A549 (cell line): ENCODE measurements at regions not wholly inside any gene's neighbourhood (a gene's known extent, or its start where the extent isn't known, plus 50 kb on each side); places are given as distances from the start of the nearest gene placed in this dataset.

Source experiments
- ATAC-seq, 2 experiments: fragments of 200-7000 bp in 1 of 2; fragments of >200 bp in 1 of 2; cut with Nextera tagmentation in 1 of 2; cut with Tn5 transposase in 1 of 2; 3 replicates each; pipeline versions ENCODE4 v1.8.0 to v1.9.1; 2018 to 2020; ENCODE audit warnings: mild to moderate bottlenecking in 1 of 2, moderate library complexity in 1 of 2
- CTCF ChIA-PET: fragments of 300-600 bp; sonication (Branson Sonifier 250); formaldehyde crosslinking; extraction: SDS; loops from one replicate; lab custom pipeline; 2021; ENCODE audit warnings: antibody characterized with exemption, inconsistent platforms; lab: Yijun Ruan, JAX
- POLR2A ChIA-PET: fragments of 350-600 bp; formaldehyde crosslinking; extraction: SDS; loops from one replicate; lab custom pipeline; 2021; ENCODE audit warnings: antibody characterized with exemption, inconsistent platforms; lab: Yijun Ruan, JAX
- DNase-seq, 2 experiments: peaks; one replicate each; pipeline versions ENCODE4 v3.0.0 to v3.0.0-alpha.2; 2011 to 2016; ENCODE audit warnings: low read depth in 1 of 2, low spot score in 1 of 2
- FAIRE-seq: peaks from 2 replicates; lab custom pipeline; 2011; peaks lifted over from hg19 to GRCh38; lab: Jason Lieb, UNC
- H3K27ac ChIP-seq, 2 experiments: fragments of >200 bp; sonication (Bioruptor Twin); formaldehyde crosslinking; 3 replicates each; pipeline ENCODE4 v1.5.1; 2016 to 2017
- H3K4me1 ChIP-seq: fragments of >200 bp; sonication (Bioruptor Twin); formaldehyde crosslinking; 3 replicates; pipeline ENCODE4 v1.6.1; 2016
- H3K4me2 ChIP-seq: fragments of >200 bp; sonication (Bioruptor Twin); formaldehyde crosslinking; 3 replicates; pipeline ENCODE4 v1.6.1; 2016
- H3K4me3 ChIP-seq: fragments of >200 bp; sonication (Bioruptor Twin); formaldehyde crosslinking; 3 replicates; pipeline ENCODE4 v1.5.1; 2016
- H3K9me3 ChIP-seq: fragments of >200 bp; sonication (Bioruptor Twin); formaldehyde crosslinking; 3 replicates; pipeline ENCODE4 v1.6.1; 2016
- CBX2 ChIP-seq: fragments of 200-600 bp; sonication (generic); IDR thresholded peaks from 2 replicates; pipeline ENCODE4 v1.6.1; 2016; ENCODE audit warnings: low read depth, mild to moderate bottlenecking, borderline replicate concordance
- CEBPB ChIP-seq, 2 experiments: fragments of >200 bp in 1 of 2; sonication (Bioruptor Twin) in 1 of 2; formaldehyde crosslinking in 1 of 2; IDR thresholded peaks; 2 replicates each; pipeline ENCODE4 v1.6.1; 2012 to 2016
- CHD2 ChIP-seq: fragments of 150-350 bp; IDR thresholded peaks from 2 replicates; pipeline ENCODE4 v1.6.1; 2014; ENCODE audit warnings: low read length; ENCODE audit not compliant: partially characterized antibody
- CHD4 ChIP-seq: fragments of 200-600 bp; sonication (generic); IDR thresholded peaks from 2 replicates; pipeline ENCODE4 v1.6.1; 2016; ENCODE audit warnings: antibody characterized with exemption, mild to moderate bottlenecking, borderline replicate concordance
- ESRRA ChIP-seq: fragments of 150-350 bp; IDR thresholded peaks from 2 replicates; pipeline ENCODE4 v1.6.1; 2014; ENCODE audit warnings: mild to moderate bottlenecking, low read length, borderline replicate concordance
- FOSL2 ChIP-seq, 2 experiments: fragments of 450-650 bp in 1 of 2; fragments of >200 bp in 1 of 2; sonication (Bioruptor Twin) in 1 of 2; formaldehyde crosslinking; IDR thresholded peaks; 2 replicates each; pipeline versions ENCODE4 v1.5.0 to v1.6.1; 2016 to 2020; ENCODE audit warnings: mild to moderate bottlenecking in 1 of 2, moderate library complexity in 1 of 2
- HOXA7 ChIP-seq: fragments of 250-450 bp; sonication (Bioruptor Pico); IDR thresholded peaks from 2 replicates; pipeline ENCODE4 v1.5.0; 2020; ENCODE audit warnings: mild to moderate bottlenecking, moderate library complexity
- JUNB ChIP-seq: fragments of >200 bp; sonication (Bioruptor Twin); formaldehyde crosslinking; IDR thresholded peaks from 2 replicates; pipeline ENCODE4 v1.6.1; 2016
- KDM1A ChIP-seq: fragments of 200-600 bp; sonication (generic); IDR thresholded peaks from 2 replicates; pipeline ENCODE4 v1.6.1; 2016; ENCODE audit warnings: low read depth, mild to moderate bottlenecking
- KDM5A ChIP-seq: fragments of 200-600 bp; sonication (generic); IDR thresholded peaks from 2 replicates; pipeline ENCODE4 v1.6.1; 2016; ENCODE audit warnings: antibody characterized with exemption, mild to moderate bottlenecking
- MAZ ChIP-seq: fragments of 150-350 bp; IDR thresholded peaks from 2 replicates; pipeline ENCODE4 v1.6.1; 2014; ENCODE audit warnings: antibody characterized with exemption, low read depth, low read length, borderline replicate concordance
- MYC ChIP-seq: IDR thresholded peaks from 2 replicates; pipeline ENCODE4 v1.6.1; 2012; ENCODE audit warnings: mild to moderate bottlenecking, inconsistent platforms, low read length, improper control_type of control experiment, borderline replicate concordance
- PHF8 ChIP-seq: fragments of 200-600 bp; sonication (generic); IDR thresholded peaks from 2 replicates; pipeline ENCODE4 v1.6.1; 2016; ENCODE audit warnings: low read depth, mild to moderate bottlenecking, antibody characterized with exemption, moderate library complexity, borderline replicate concordance
- POLR2A ChIP-seq: IDR thresholded peaks from 2 replicates; pipeline ENCODE4 v1.6.1; 2012; ENCODE audit warnings: mild to moderate bottlenecking, low read length
- POLR2AphosphoS2 ChIP-seq: conservative IDR thresholded peaks from 2 replicates; pipeline ENCODE4 v1.6.1; 2012; ENCODE audit warnings: low read length, improper control_type of control experiment, inconsistent platforms
- TFCP2L1 ChIP-seq: fragments of 250-450 bp; sonication (Bioruptor Pico); IDR thresholded peaks from 2 replicates; pipeline ENCODE4 v1.5.0; 2021; ENCODE audit warnings: mild to moderate bottlenecking
- TP53 ChIP-seq: fragments of 250-450 bp; sonication (Bioruptor Pico); IDR thresholded peaks from 2 replicates; pipeline ENCODE4 v1.5.0; 2021; ENCODE audit warnings: mild to moderate bottlenecking, moderate library complexity
- ZFP36 ChIP-seq: fragments of 450-650 bp; IDR thresholded peaks from 2 replicates; pipeline ENCODE4 v1.6.1; 2014; ENCODE audit warnings: borderline replicate concordance; ENCODE audit not compliant: partially characterized antibody
- WGBS: methylation state at CpG from one replicate; pipeline ENCODE4 v1.1.6; 2017; ENCODE audit errors: missing lambda C conversion rate; 5-methylcytosine and 5-hydroxymethylcytosine counted together
- TF ChIP-seq, protein P1 (sequence below): fragments of 150-350 bp; IDR thresholded peaks from 2 replicates; pipeline ENCODE4 v1.6.1; 2014; ENCODE audit warnings: low read depth, mild to moderate bottlenecking, low read length
- TF ChIP-seq, protein P2 (sequence below): fragments of >200 bp; sonication (Bioruptor Twin); formaldehyde crosslinking; IDR thresholded peaks from 3 replicates; pipeline ENCODE4 v1.6.1; 2016
- TF ChIP-seq, protein P3 (sequence below): IDR thresholded peaks from 2 replicates; pipeline ENCODE4 v1.6.1; 2012; ENCODE audit warnings: low read depth, borderline replicate concordance
- TF ChIP-seq, protein P4 (sequence below): fragments of >200 bp; sonication (Bioruptor Twin); formaldehyde crosslinking; IDR thresholded peaks from 2 replicates; pipeline ENCODE4 v1.6.1; 2016

DNA sequence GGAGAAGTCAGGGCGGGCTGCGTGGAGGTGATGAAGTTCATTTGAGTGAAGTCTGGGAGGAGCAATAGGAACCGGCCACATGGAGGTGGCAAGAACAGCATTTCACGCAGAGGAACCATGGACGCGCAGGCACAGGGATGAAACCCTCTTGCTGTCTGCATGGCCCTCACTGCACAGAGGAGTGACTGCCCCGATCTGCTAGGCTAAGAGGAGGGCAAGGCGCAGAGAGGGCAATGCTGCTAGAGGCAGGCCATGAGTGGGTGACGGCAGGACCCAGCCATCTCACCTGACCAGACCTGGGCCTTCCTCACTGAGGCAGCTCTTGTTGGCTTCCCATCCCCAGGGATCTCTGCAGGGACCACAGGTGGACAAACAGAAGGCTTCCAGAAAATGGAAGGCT lies 90.3 kb downstream of the BARX1 start:
- Histone ChIP-seq H3K4me1 (no peaks in the 10 kb centered on the region), H3K9me3 (no peaks in the 10 kb centered on the region), H3K4me2 (no peak overlapping the region), H3K4me3 (no peak overlapping the region), H3K27ac (no peak overlapping the region)
- WGBS = 65% methylated on average over 8 of the region's 9 CpGs
- TF ChIP-seq MYC (no peak), HOXA7 (no peak), TP53 (CRISPR knock-in tag) (no peak), POLR2AphosphoS2 (no peak), FOSL2 (IDR thresholded peaks at IDR 0.05) (no peak), FOSL2 (CRISPR knock-in tag; IDR thresholded peaks at IDR 0.05) (no peak), KDM1A (no peak), CBX2 (no peak), CHD2 (no peak), CEBPB (IDR thresholded peaks at IDR 0.05) (no peak), MAZ (no peak), ZFP36 (no peak), ESRRA (no peak), JUNB (no peak), TFCP2L1 (no peak), KDM5A (no peak), POLR2A (no peak)
- TF ChIP-seq, protein P1, sequence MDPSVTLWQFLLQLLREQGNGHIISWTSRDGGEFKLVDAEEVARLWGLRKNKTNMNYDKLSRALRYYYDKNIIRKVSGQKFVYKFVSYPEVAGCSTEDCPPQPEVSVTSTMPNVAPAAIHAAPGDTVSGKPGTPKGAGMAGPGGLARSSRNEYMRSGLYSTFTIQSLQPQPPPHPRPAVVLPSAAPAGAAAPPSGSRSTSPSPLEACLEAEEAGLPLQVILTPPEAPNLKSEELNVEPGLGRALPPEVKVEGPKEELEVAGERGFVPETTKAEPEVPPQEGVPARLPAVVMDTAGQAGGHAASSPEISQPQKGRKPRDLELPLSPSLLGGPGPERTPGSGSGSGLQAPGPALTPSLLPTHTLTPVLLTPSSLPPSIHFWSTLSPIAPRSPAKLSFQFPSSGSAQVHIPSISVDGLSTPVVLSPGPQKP = no peak
- TF ChIP-seq, protein P2, sequence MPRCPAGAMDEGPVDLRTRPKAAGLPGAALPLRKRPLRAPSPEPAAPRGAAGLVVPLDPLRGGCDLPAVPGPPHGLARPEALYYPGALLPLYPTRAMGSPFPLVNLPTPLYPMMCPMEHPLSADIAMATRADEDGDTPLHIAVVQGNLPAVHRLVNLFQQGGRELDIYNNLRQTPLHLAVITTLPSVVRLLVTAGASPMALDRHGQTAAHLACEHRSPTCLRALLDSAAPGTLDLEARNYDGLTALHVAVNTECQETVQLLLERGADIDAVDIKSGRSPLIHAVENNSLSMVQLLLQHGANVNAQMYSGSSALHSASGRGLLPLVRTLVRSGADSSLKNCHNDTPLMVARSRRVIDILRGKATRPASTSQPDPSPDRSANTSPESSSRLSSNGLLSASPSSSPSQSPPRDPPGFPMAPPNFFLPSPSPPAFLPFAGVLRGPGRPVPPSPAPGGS = no peak
- TF ChIP-seq, protein P3, sequence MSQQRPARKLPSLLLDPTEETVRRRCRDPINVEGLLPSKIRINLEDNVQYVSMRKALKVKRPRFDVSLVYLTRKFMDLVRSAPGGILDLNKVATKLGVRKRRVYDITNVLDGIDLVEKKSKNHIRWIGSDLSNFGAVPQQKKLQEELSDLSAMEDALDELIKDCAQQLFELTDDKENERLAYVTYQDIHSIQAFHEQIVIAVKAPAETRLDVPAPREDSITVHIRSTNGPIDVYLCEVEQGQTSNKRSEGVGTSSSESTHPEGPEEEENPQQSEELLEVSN = no peak
- TF ChIP-seq, protein P4, sequence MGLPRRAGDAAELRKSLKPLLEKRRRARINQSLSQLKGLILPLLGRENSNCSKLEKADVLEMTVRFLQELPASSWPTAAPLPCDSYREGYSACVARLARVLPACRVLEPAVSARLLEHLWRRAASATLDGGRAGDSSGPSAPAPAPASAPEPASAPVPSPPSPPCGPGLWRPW = no peak
- no peak for DNase-seq
- no peak for FAIRE-seq
- ATAC-seq = no peak
- ChIA-PET CTCF (no interaction called here), POLR2A (no interaction called here)

DNA sequence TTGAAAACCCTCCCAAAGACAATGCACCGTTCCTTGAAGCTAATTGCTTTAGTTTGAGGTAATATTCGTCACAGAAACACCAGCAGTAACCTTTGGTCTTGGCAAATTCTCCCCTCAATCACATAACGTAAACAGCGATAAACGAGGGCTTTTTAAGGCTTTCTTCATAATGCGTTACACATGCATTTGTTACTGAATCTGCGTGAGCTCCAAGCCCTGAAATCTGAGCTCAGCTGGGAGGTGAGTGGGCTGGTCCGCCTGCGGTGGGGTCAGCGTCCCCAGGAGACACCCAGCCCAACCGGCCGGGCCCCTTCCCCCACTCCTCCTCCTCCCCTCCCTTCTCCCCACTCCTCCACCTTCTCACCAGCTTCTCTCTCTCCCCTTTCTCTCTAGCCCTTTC lies 91.1 kb downstream of the BARX1 start:
- ATAC-seq (no peak), DNase-seq (no peak)
- no peak for TF ChIP-seq PHF8
- no peak for TF ChIP-seq CHD4
- TF ChIP-seq KDM5A = no peak
- TF ChIP-seq, all 56 proteins: peak for 0
- no peak overlapping the region for H3K27ac ChIP-seq
- FAIRE-seq = no peak
- H3K4me2 ChIP-seq = no peak overlapping the region
- no peaks in the 10 kb centered on the region for H3K9me3 ChIP-seq
- ChIA-PET POLR2A (no interaction called here), CTCF (interaction anchor here (1.4 kb wide), 1 partner anchor 36 kb away, joined by 4 read pairs; no protein-coding TSS in a partner anchor)
- H3K4me3 ChIP-seq = no peak overlapping the region
- H3K4me1 ChIP-seq = no peaks in the 10 kb centered on the region
- WGBS = 50% methylated on average over 12 of the region's 12 CpGs
